CMK (cell line): ENCODE measurements at regions not wholly inside any gene's neighbourhood (a gene's known extent, or its start where the extent isn't known, plus 50 kb on each side); places are given as distances from the start of the nearest gene placed in this dataset.

Experiments used
- DNase-seq: peaks from one replicate; pipeline ENCODE4 v3.0.0-alpha.2; 2010; ENCODE audit warnings: low read depth

DNA sequence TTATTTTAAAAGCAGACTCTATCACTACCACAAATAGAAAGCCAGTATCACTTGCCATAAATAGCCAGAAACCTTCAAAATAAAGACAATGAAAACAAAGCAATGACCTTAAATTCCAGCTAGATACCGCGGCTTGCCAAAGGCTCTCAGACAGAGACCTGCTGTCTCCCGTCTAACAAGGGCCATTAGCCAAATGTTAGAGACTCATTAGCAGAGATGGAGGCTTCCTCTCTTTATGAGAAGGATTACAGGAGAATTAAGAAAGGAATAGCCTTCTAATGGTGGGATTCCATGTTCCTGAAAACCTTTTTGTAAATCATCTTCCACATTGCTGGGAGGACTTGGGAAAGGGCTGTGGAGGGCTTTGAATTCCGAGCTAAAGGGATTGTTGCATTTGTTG is 206.7 kb downstream of the AACS start:
- DNase-seq: no peak

DNA sequence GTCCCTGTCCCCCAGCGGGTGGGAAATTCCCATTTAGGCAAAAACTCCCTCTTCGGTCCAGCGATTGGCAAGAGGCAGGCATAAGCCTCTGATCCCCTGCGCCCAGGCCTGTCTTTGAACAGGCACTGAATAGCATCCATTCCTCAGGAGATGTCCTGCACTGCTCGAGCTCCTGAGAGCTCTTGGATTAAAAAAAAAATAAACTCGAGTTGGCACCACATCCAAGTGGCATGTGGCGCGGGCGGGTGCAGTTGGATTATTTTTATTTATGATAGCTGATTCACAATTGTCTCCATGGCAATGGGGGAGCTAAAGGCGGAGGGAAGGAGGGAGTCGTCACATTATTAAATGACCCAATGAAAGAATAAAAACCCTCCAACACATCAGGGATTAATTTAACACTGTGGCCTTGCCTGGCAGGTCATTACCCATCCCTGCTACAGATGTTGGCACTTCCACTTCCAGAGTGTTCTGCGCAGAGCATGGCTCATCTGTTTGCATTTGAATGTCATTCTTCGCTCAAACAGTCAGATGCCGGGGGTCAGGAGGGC is 207.2 kb downstream of the AACS start:
- no peak for DNase-seq

DNA sequence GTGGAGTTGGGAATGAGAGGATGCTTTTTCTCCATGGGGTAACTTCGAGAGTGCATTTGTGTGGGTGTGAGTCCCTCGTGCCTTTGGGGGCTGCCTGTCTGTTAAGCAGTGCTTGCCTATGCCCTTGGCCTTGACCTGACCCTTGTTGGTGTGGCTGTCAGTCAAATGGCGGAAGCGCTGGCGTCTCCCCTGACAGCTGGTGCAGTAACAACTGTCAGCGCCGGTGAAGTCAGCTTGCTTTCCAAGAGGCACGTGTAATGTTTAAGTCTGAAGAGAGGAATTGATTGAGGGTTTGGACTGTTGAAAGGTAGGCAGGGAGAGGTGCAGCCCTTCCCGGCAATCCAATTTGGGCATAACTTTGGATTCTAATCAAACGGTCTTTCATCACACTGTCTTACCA is 211.3 kb downstream of the AACS start:
- DNase-seq: no peak

DNA sequence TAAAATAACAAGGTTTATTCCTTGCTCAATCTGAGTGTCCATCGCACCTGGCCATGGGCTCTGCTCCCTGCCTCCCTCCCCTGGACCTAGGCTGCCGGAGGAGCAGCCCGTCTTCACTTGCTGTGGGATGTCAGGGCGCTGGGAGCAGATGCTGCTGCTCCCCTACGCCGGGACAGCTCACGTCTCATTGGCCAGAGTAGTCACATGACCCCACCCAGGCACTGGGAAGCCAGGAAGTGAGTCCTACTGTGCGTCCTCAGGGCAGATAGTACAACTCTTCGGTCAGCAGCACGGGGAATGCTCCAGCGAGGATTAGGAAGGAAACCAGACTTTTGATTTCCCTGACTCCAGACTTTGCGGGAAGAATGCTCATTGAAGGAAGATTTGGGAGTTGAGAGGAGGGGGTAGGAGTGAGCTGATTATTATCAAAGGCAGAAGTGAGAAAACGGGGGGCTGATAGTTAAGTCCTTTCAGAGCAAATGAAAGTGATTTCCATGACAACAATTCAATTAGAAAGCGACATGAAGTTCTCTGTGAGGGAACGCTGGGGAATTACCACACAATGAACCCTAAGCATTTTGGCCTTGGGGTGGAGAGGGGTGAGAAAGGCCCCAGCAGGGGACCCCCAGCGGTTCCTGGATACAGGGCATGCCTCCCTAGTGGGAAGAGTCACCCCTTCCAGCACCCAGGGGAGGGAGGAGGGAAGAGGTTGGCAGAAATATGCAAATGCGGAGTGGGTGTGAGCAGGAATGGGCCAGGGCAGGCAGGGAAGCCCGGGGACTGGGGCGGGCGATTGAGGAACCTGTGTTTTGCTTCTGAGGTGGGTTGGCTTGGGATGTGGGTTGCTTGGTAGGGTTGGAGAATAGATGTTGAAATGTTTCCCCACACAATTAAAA is 215.5 kb downstream of the AACS start:
- no peak for DNase-seq

DNA sequence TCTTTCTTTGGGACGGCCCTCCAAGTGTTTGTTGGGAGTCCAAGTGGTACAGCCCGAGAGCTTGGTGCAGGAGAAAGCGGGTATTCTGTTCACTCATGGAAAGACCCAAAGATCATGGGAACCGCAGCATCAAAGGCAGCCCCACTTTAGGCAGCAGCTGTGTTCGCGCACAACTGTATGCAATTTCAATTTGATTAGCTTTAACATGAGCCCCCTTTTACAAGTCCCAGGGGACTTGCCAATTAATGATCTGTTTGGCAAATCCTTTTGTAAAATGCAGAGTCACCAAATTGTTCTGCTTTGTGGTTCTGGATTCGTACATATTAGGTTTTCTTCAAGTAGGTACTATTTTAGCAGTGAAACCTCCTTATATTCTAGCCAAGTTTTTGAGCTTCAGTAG is 217.7 kb downstream of the AACS start:
- no peak for DNase-seq

DNA sequence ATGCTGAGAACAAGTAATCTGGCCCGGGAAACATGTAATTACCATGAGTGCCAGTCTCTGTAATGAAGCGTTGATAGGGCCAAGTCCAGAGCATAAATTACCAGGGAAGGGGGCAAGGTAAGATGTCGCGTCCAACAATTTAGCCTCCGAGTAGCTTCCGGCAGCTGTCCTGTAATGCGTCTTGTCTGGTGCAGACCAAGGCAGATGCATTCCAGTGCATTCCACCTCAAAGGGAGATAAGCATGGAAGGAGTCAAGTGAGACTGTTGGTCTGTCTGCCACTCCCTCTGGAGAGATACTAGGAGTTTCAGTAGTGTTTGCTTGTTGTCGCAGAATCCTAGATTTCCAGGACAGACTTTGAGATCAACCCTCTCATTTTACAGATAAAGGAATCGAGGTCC is 218.3 kb downstream of the AACS start:
- no peak for DNase-seq

DNA sequence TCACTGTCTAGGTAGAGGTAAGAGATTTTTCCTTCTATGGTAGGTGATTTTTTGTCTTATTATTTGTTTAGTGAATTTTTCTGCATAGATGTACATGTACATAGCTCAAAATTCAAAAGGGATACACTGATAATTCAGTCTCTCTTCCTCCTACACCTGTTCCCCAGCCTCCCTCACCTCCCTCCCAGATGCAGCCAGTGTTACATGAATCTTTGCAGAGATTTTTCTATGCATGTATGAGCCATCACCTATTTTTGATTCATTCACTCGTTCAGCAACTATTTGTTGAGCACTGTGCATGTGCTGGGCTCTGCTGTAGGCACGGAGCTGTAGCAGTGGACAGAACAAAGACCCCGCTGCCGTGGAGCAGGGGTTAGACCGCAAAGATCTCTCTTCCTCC is 218.9 kb downstream of the AACS start:
- no peak for DNase-seq

DNA sequence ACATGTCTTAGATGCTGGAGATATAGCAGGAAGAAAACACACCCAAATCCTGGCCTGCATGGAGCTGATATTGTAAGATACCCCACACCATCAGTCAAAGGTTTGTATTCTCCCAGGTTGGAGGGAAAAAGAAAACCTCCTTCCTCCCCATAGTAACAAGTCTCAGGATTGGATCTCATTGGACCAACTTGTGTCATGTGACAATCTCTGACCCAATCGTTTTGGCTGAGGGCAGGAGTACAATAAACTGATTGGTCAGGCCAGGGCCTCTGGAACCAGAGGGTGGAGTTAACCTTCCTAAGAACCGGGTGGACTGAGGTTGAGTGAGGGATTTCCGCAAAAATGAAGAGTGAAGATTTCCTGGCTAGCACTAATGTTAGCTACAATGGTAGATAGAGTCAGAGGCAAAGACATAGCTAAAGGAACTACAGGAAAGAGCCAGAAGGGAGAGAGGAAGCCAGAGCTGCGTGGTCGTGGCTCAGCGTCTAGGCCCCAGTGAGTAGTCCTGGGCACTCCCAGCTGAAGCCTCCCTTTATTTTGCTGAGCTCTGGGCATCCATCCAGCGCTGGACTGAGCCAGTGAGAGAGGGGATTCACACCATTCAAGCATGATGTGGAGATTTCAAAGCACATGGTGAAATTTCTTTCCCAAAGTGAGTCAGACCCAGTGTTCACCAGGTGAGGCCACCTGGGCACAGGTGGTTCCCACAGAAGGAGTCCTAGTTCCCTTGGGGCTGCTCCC is 219.9 kb downstream of the AACS start:
- no peak for DNase-seq

DNA sequence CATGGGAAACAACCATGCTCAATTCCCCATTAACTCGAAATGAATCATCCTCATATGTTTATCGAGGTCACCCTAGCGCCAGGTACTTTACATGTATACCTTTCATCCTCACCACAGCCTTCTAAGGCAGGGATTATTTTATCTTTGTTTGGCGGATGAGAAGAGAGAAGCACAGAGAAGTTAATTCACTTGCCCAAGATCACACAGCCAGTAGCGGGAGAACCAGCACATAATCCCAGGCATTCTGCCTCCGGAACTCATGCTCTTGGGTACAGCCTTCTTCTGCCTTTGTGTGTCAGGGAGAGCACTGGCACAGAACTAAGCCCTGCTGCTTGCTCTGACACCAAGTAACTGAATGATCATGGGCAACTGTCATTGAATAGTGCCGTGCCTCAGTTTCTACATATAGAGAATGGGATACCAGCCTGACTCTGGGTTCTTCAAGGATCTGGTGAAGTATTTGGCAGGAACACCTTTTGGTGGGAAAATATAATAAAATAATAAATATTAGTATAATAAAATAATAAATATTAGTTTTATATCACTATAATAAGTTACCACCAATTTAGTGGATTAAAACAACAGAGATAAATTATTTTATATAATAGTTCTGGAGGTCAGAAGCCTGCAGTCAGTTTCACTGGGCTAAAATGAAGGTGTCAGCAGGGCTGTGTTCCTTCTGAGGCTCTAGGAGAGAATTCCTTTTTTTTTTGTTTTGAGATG is 220.9 kb downstream of the AACS start:
- no peak for DNase-seq

DNA sequence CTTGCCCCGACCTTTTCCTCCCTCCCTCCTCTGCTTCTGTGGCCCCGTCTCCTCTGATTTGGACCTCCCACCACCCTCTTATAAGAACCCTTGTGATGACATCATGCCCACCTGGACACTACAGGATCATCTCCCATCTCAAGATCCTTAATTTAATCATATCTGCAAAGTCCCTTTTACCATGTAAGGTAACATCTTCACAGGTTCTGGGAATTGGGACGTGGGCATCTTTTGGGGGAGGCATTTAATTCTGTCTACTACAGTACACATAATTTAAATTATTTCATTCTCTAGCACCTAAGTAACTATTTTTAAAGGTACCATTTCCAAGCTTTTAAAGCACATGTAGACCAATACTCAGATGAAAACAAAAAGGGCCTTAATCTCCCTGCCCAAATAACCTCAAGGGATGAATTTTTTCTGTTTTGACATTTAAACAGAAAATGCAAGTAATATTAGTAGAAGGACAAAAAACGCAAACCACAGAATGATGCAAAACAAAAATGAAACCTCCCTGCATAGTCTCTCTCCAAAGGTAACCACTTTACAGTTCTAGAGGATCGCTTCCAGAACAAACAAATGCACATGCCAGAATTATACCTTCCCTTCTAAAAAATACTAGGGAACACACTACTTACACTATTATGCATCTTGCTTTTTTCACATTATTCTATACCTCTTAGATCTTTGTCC is 222.1 kb downstream of the AACS start:
- DNase-seq: no peak

DNA sequence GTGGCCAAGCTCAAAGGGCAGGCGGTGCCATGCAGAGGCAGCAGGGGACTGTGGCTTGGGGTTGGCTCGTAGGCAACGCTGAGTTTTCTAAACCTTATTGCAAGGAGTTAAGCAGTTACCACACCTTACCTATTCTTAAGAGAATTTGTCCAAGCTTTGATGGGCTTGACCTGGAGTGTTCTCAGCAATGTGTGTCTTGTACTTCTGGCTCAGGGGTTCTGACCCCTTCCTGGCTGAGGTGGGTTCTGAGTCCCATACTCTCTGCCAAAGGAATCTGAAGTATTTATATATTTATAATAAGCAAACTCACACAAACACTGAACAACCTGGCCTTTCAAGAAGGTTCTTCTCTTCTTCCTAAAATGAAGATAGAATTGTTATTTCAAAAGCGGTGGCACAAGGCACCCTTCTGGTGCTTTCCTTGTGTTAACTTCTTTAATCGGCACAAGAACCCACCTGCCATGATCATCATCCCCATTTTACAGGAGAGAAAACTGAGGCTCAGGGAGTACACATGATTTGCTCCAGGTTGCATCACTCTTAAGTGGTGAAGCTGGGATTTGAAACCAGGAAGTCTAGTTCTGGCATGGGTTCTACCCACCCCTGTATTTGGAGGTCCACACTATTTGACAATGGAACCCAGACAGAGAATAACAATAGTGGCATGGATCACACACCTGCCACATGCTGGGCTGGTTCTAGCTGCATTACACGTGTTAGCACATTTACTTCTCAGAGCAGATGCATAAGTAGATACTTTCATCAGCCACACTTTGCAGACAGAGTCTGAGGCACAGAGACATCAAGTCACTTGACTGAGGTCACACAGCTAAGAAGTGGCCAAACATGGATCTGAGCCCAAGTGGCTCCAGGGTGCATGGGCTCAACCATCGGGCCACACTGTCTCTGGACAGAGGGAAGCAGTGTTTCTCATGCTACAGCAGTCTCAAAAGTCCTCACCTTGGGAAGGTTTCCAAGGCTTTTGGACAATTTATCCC is 224.0 kb downstream of the AACS start:
- DNase-seq: no peak

DNA sequence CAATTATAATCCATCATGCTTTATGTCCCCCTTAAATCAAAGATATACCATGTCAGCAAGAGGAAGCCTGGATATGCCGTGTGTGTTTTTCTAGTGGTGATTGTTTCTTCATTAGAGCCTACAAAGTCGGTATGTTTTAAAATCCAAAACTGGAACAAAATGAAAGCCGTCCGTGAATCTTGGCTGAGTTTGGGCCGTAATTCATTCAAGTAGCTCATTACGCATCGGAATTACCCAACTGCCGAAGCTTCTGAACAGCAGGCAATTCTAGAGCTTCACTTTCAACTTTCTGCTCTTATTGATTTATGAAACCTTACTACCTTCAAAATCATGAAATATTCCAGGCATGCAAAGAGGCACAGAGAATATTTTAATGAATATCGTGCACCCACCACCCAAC is 224.7 kb downstream of the AACS start:
- no peak for DNase-seq

DNA sequence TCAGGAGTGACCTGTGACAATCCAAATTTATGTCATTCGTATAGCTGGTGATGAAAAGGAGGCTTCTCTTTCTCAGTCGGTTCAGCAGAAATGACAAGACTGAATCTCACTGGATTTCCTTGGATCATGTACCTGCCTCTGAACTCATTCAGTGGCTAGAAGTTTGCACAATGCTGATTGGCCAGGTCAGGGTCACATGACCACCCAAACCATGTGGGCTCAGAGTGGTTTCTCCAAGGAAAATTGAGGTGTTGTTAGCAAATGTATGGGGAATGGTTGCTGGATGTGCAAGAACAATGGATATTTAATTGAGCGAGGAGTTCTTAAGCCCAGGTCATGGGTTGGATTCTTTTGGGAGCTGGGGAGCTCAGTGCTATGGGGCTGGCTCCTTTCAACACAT is 227.5 kb downstream of the AACS start:
- DNase-seq: no peak

DNA sequence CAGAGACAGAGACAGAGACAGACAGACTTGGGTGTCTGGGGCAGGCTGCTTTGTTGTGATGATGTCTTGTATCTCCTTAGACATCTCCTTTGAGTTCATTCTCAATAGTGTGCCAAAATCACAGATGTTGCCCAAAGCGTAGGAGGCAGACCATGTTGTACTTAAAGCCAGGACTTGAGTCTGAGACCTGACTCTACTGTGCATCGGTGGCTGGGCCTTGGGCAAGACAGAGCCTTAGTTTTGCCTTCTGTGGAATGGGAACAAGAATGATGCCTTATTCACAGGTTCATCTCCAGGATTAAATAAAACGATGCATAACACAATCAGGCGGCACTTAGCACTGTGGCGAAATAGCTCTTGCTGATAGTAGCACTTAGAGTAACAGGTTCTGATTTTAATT is 230.3 kb downstream of the AACS start:
- DNase-seq: no peak

DNA sequence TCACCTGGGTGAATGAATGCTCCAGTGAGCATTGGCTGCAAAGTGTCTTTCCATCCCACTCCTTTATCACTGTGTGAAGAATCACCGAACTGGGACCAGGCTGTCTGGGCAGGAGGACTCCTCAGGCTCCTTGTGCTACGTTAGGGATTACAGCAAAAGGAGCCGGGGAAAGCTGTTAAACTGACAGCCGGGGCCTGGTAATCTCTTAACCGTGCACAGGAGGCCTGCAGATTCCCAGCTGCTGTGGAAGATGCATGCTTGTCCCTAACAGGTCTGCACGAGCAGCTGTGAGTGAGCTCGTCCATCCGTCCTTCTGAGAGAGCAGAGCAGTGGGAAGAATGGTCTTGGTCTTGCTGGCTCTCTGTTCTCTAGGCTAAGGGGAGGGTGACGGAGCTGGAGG is 231.5 kb downstream of the AACS start:
- no peak for DNase-seq

DNA sequence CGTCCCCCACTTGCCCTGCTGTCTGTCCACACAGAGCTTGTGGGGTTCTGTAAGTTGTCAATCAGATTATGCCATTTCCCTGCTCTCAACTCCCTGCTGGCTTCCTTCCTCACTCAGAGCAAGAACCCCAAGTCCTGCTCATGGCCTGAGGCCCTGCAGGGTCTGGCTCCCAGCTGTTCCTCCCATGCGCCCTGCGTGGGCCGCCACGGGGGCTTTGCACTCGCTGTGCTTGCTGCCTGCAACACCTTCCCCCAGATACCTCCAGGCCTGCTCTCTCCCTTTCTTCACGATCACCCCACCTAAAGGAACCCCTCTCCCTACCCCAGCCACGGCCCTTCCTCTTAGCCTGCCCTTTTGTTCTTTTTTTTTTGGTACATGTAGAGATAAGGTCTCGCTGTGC is 234.6 kb downstream of the AACS start:
- no peak for DNase-seq

DNA sequence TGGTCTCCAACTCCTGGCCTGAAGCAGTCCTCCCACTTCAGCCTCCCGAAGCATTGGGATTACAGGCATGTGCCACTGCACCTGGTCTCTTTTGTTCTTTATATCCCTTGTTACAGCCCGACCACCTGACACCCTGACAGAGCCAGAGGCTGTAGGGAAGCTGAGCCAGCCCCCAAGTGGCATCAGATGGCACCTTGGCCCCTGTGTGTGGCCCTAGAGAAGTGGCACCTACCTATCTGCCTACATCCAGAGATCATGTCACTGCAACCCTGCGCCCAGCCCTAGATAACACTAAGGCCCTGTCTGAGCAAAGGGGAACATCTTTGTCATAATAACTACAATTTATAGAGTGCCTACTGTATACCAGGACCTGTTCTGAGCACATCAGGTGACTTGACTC is 235.0 kb downstream of the AACS start:
- no peak for DNase-seq

DNA sequence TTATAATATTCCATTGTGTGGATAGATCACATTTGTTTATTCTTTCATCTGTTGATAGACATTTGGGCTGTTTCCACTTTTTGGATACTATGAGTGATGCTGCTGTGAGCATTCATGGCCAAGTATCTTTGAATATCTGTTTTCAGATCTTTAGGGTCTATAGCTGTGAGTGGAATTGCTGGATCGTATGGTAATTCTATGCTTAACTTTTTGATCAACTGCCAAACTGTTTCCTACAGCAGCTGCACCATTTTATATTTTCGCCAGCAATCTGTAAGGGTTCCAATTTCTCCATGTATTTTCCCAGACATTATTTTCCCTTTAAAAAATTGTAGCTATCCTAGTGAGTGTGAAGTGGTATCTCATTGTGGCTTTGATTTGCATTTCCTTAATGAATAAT is 238.1 kb downstream of the AACS start:
- no peak for DNase-seq

DNA sequence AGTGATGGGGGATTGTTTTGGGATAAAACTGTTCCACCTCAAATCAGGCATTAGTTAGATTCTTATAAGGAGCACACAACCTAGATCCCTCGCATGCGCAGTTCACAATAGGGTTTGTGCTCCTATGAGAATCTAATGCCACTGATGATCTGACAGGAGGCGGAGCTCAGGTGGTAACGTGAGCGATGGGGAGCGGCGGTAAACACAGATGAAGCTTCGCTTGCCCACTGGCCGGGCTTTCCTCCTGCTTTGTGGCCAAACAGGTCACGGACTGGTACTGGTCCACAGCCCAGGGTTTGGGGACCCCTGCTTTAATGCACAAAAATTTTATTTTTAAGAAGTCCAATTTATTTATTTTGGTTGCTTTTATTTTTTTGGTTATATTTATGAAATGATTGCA is 238.8 kb downstream of the AACS start:
- no peak for DNase-seq

DNA sequence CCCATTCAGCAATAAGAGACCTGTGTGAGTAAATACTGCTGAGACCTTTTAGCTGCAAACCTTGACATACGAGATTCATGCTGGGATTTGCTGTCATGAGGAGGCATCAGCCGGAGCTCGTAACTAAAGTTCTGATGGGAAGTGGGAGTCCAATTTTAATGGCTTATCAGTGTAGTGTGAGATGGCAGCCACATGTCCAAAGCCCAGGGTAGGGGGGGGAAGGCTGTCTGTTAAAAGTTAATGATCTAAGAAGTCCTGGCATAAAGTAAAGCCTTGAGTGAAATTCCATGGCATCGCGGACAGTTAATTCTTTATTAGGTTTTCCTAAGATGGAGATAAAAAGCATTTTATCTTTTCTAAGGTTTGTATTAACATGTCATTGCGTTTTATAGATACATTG is 240.0 kb downstream of the AACS start:
- no peak for DNase-seq

DNA sequence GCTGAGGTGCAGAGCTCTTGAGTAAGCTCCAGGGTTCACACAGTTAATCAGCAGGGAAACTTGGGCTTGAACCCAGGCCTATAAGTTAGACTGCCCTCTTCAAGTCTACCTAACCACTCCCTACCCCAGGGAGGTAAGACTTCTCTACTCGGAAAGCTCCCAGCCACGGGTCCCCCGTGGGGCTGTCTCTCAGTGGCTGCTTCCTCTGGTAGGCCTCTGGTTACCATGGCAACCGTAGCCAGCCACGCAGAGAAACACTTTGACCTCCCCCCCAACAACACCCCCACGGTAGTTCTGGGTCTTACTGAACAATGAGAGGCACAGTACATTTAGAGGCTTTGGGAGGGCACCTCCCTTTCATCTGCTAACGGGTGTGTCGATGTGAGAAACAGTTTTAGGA is 245.2 kb downstream of the AACS start:
- DNase-seq: no peak
